ENCODE measurements at regions not wholly inside any gene's neighbourhood (a gene's known extent, or its start where the extent isn't known, plus 50 kb on each side); places are given as distances from the start of the nearest gene placed in this dataset.

DNA sequence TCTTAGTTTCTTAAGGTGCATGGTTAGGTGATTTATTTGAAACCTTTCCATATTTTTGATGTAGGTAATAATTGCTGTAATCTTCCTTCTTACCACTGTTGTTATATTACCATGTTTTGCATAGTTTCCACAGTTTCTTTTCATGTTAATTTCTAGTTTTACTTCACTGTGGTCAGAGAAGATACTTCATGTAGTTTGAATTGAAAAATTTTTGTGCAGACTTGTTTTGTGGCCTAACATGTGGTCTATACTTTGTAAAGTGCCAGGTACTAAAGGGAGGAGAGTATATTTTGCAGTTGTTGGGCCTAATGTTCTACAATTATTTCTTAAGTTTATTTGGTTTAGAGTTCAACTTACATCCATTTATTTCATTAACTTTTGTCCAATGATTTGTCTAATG, 69.2 kb upstream of the RPS4Y2 start:
- TF ChIP-seq, protein P1, sequence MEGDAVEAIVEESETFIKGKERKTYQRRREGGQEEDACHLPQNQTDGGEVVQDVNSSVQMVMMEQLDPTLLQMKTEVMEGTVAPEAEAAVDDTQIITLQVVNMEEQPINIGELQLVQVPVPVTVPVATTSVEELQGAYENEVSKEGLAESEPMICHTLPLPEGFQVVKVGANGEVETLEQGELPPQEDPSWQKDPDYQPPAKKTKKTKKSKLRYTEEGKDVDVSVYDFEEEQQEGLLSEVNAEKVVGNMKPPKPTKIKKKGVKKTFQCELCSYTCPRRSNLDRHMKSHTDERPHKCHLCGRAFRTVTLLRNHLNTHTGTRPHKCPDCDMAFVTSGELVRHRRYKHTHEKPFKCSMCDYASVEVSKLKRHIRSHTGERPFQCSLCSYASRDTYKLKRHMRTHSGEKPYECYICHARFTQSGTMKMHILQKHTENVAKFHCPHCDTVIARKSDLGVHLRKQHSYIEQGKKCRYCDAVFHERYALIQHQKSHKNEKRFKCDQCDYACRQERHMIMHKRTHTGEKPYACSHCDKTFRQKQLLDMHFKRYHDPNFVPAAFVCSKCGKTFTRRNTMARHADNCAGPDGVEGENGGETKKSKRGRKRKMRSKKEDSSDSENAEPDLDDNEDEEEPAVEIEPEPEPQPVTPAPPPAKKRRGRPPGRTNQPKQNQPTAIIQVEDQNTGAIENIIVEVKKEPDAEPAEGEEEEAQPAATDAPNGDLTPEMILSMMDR (IDR thresholded peaks at IDR 0.05; ENCODE audit: low read depth, low read length) = no peak
- TF ChIP-seq EZH2phosphoT487 (IDR thresholded peaks at IDR 0.05; ENCODE audit: low read depth) = no peak
